ENCODE measurements at regions not wholly inside any gene's neighbourhood (a gene's known extent, or its start where the extent isn't known, plus 50 kb on each side); places are given as distances from the start of the nearest gene placed in this dataset.

DNA sequence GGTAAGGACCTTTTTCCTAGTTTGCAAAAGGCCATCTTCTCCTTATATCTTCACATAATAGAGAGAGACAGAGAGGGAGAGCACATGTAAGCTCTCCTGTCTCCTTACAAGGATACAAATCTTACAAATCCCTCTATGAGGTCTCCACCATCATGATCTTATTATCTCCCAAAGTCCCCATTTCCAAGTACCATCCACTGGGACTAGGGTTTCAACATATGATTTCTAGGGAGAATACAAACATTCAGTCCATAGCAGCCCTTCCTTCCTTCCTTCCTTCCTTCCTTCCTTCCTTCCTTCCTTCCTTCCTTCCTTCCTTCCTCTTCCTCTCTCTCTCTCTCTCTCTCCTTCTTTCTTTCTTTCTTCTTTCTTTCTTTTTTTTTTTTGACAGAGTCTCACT is 1132.9 kb upstream of the WWC1 start:
- no peak overlapping the region for H2BK5ac ChIP-seq (ENCODE audit: low read depth, low read length, poor library complexity, severe bottlenecking)
- no peak overlapping the region for H3K23ac ChIP-seq (ENCODE audit: low read length in 2 of 2)
- no peak for DNase-seq
- H2BK12ac ChIP-seq (ENCODE audit: low read length in 2 of 2) = no peak overlapping the region
- H2BK120ac ChIP-seq (ENCODE audit: low read depth, low read length) = no peak overlapping the region
- no peaks in the 10 kb centered on the region for H3K27me3 ChIP-seq (ENCODE audit: control insufficient read depth in 1 of 2, insufficient read depth in 1 of 2, low read length in 2 of 2)
- H3K36me3 ChIP-seq (ENCODE audit: control insufficient read depth in 1 of 2, insufficient read depth in 2 of 2, low read depth in 1 of 2, low read length in 2 of 2) = no peaks in the 10 kb centered on the region
- H4K91ac ChIP-seq (ENCODE audit: low read length) = no peak overlapping the region
- no peak overlapping the region for H2AK5ac ChIP-seq (ENCODE audit: low read length, severe bottlenecking)
- no peak overlapping the region for H3K4me2 ChIP-seq (ENCODE audit: low read length, poor library complexity, severe bottlenecking)
- H2BK15ac ChIP-seq (ENCODE audit: low read depth, poor library complexity, severe bottlenecking) = no peak overlapping the region
- H3K4me3 ChIP-seq (ENCODE audit: insufficient read depth in 1 of 2, low read depth in 1 of 2, low read length in 2 of 2) = no peak overlapping the region
- H3K14ac ChIP-seq (ENCODE audit: low read length in 2 of 2) = no peak overlapping the region
- no peak overlapping the region for H3K18ac ChIP-seq (ENCODE audit: low read depth in 1 of 2, low read length in 2 of 2)
- no peak overlapping the region for H3K4ac ChIP-seq (ENCODE audit: low read depth in 1 of 2, low read length in 2 of 2)
- H3K27ac ChIP-seq (ENCODE audit: low read length, poor library complexity, severe bottlenecking) = no peak overlapping the region
- H3K9me3 ChIP-seq (ENCODE audit: control insufficient read depth, low read length) = no peaks in the 10 kb centered on the region
- no peaks in the 10 kb centered on the region for H3K4me1 ChIP-seq (ENCODE audit: control insufficient read depth, insufficient read depth, low read depth, low read length)
- no peak overlapping the region for H2AFZ ChIP-seq (ENCODE audit: low read depth, low read length)
- no peak overlapping the region for H3K9ac ChIP-seq (ENCODE audit: low read length)
- H3K79me1 ChIP-seq (replicated peaks; ENCODE audit: low read length, poor library complexity, severe bottlenecking) = no peaks in the 10 kb centered on the region
- no peak overlapping the region for H4K8ac ChIP-seq (ENCODE audit: low read length)

- Histone ChIP-seq H3K36me3 (ENCODE audit: control insufficient read depth in 1 of 2, insufficient read depth in 2 of 2, low read depth in 1 of 2, low read length in 2 of 2) (no peaks in the 10 kb centered on the region), H2BK5ac (ENCODE audit: low read depth, low read length, poor library complexity, severe bottlenecking) (no peak overlapping the region), H2AK5ac (ENCODE audit: low read length, severe bottlenecking) (no peak overlapping the region), H3K14ac (ENCODE audit: low read length in 2 of 2) (no peak overlapping the region), H3K9me3 (ENCODE audit: control insufficient read depth, low read length) (no peaks in the 10 kb centered on the region), H3K4me3 (ENCODE audit: insufficient read depth in 1 of 2, low read depth in 1 of 2, low read length in 2 of 2) (no peak overlapping the region), H3K27me3 (ENCODE audit: control insufficient read depth in 1 of 2, insufficient read depth in 1 of 2, low read length in 2 of 2) (no peaks in the 10 kb centered on the region), H3K79me1 (replicated peaks; ENCODE audit: low read length, poor library complexity, severe bottlenecking) (no peaks in the 10 kb centered on the region), H3K4me2 (ENCODE audit: low read length, poor library complexity, severe bottlenecking) (no peak overlapping the region), H2BK15ac (ENCODE audit: low read depth, poor library complexity, severe bottlenecking) (no peak overlapping the region), H2BK12ac (ENCODE audit: low read length in 2 of 2) (no peak overlapping the region), H3K23ac (ENCODE audit: low read length in 2 of 2) (no peak overlapping the region), H2BK120ac (ENCODE audit: low read depth, low read length) (no peak overlapping the region), H2AFZ (ENCODE audit: low read depth, low read length) (no peak overlapping the region), H3K4ac (ENCODE audit: low read depth in 1 of 2, low read length in 2 of 2) (no peak overlapping the region), H3K18ac (ENCODE audit: low read depth in 1 of 2, low read length in 2 of 2) (no peak overlapping the region), H4K8ac (ENCODE audit: low read length) (no peak overlapping the region), H3K27ac (ENCODE audit: low read length, poor library complexity, severe bottlenecking) (no peak overlapping the region), H3K4me1 (ENCODE audit: control insufficient read depth, insufficient read depth, low read depth, low read length) (no peaks in the 10 kb centered on the region), H4K91ac (ENCODE audit: low read length) (no peak overlapping the region), H3K9ac (ENCODE audit: low read length) (no peak overlapping the region)
- DNase-seq = no peak
- 95% methylated on average over 4 of the region's 4 CpGs for WGBS
Observed at GRCh38 chr5:167160388-167160787, 1131.1 kb upstream of the WWC1 start.

DNA sequence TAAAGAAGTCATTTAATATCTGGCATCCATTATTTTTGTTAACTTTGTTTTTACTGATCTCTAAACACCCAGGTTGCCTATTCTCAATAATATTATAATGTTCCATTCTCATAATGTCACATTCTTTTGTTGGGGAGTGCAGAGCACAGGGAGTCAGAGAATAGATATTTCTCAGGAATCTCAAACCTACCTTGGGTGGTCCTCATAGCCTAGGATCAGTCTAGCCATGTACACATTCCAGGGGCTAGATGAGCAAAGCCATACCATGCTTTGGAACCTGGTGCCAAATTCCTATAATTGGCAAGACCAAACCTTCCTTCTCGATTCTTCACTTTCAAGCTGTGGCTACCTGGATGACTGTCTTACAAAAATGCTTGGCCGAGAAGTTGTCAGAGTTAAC is 1124.7 kb upstream of the WWC1 start:
- H3K4me2 ChIP-seq (ENCODE audit: low read length, poor library complexity, severe bottlenecking) = no peak overlapping the region
- no peak overlapping the region for H2BK5ac ChIP-seq (ENCODE audit: low read depth, low read length, poor library complexity, severe bottlenecking)
- no peak overlapping the region for H2BK15ac ChIP-seq (ENCODE audit: low read depth, poor library complexity, severe bottlenecking)
- H3K27ac ChIP-seq (ENCODE audit: low read length, poor library complexity, severe bottlenecking) = no peak overlapping the region
- no peaks in the 10 kb centered on the region for H3K27me3 ChIP-seq (ENCODE audit: control insufficient read depth in 1 of 2, insufficient read depth in 1 of 2, low read length in 2 of 2)
- no peaks in the 10 kb centered on the region for H3K79me1 ChIP-seq (replicated peaks; ENCODE audit: low read length, poor library complexity, severe bottlenecking)
- H3K4ac ChIP-seq (ENCODE audit: low read depth in 1 of 2, low read length in 2 of 2) = no peak overlapping the region
- no peaks in the 10 kb centered on the region for H3K9me3 ChIP-seq (ENCODE audit: control insufficient read depth, low read length)
- H4K8ac ChIP-seq (ENCODE audit: low read length) = no peak overlapping the region
- no peak overlapping the region for H3K9ac ChIP-seq (ENCODE audit: low read length)
- DNase-seq = no peak
- no peak overlapping the region for H3K18ac ChIP-seq (ENCODE audit: low read depth in 1 of 2, low read length in 2 of 2)
- H3K23ac ChIP-seq (ENCODE audit: low read length in 2 of 2) = no peak overlapping the region
- WGBS = 95% methylated on average over 2 of the region's 2 CpGs
- H2AK5ac ChIP-seq (ENCODE audit: low read length, severe bottlenecking) = no peak overlapping the region
- H4K91ac ChIP-seq (ENCODE audit: low read length) = no peak overlapping the region
- no peak overlapping the region for H3K4me3 ChIP-seq (ENCODE audit: insufficient read depth in 1 of 2, low read depth in 1 of 2, low read length in 2 of 2)
- H2BK120ac ChIP-seq (ENCODE audit: low read depth, low read length) = no peak overlapping the region
- H3K36me3 ChIP-seq (ENCODE audit: control insufficient read depth in 1 of 2, insufficient read depth in 2 of 2, low read depth in 1 of 2, low read length in 2 of 2) = no peaks in the 10 kb centered on the region
- H2BK12ac ChIP-seq (ENCODE audit: low read length in 2 of 2) = no peak overlapping the region
- H3K4me1 ChIP-seq (ENCODE audit: control insufficient read depth, insufficient read depth, low read depth, low read length) = no peaks in the 10 kb centered on the region
- no peak overlapping the region for H2AFZ ChIP-seq (ENCODE audit: low read depth, low read length)
- H3K14ac ChIP-seq (ENCODE audit: low read length in 2 of 2) = no peak overlapping the region

DNA sequence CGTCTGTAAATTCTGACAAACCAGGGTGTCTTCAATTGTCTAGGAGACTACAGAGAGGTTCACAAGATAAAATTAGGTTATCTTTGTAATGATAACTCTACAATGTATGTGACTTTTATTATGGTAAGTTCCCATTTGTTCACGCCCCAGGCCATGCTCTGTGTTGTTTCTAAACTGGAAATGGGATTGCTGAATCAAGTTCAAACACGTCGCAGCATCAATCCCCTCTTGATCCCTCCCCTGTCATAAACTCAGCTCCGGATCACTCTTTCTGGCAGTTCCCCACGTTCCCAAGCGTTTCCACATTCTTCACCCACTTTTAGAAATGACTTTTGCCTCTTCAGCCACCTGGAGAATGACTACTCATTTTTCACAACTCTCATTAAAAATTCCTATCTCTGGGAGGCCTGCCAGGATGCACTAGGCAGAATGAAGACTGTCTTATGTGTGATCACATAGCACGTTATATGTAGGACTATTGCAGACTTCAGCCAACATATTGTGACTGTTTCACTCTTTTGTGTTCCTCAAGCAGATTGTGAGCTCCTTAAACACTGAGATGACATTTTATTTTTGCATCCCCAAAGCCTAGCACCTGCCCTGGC is 1124.2 kb upstream of the WWC1 start:
- Histone ChIP-seq H3K27me3 (ENCODE audit: control insufficient read depth in 1 of 2, insufficient read depth in 1 of 2, low read length in 2 of 2) (no peaks in the 10 kb centered on the region), H4K8ac (ENCODE audit: low read length) (no peak overlapping the region), H3K4me3 (ENCODE audit: insufficient read depth in 1 of 2, low read depth in 1 of 2, low read length in 2 of 2) (no peak overlapping the region), H3K9ac (ENCODE audit: low read length) (no peak overlapping the region), H3K23ac (ENCODE audit: low read length in 2 of 2) (no peak overlapping the region), H2AK5ac (ENCODE audit: low read length, severe bottlenecking) (no peak overlapping the region), H2BK5ac (ENCODE audit: low read depth, low read length, poor library complexity, severe bottlenecking) (no peak overlapping the region), H3K18ac (ENCODE audit: low read depth in 1 of 2, low read length in 2 of 2) (no peak overlapping the region), H3K14ac (ENCODE audit: low read length in 2 of 2) (no peak overlapping the region), H2BK12ac (ENCODE audit: low read length in 2 of 2) (no peak overlapping the region), H2AFZ (ENCODE audit: low read depth, low read length) (no peak overlapping the region), H3K4ac (ENCODE audit: low read depth in 1 of 2, low read length in 2 of 2) (no peak overlapping the region), H2BK120ac (ENCODE audit: low read depth, low read length) (no peak overlapping the region), H3K27ac (ENCODE audit: low read length, poor library complexity, severe bottlenecking) (no peak overlapping the region), H3K79me1 (replicated peaks; ENCODE audit: low read length, poor library complexity, severe bottlenecking) (no peaks in the 10 kb centered on the region), H3K4me1 (ENCODE audit: control insufficient read depth, insufficient read depth, low read depth, low read length) (no peaks in the 10 kb centered on the region), H3K4me2 (ENCODE audit: low read length, poor library complexity, severe bottlenecking) (no peak overlapping the region), H2BK15ac (ENCODE audit: low read depth, poor library complexity, severe bottlenecking) (no peak overlapping the region), H3K9me3 (ENCODE audit: control insufficient read depth, low read length) (no peaks in the 10 kb centered on the region), H4K91ac (ENCODE audit: low read length) (no peak overlapping the region), H3K36me3 (ENCODE audit: control insufficient read depth in 1 of 2, insufficient read depth in 2 of 2, low read depth in 1 of 2, low read length in 2 of 2) (no peaks in the 10 kb centered on the region)
- 83% methylated on average over 8 of the region's 8 CpGs for WGBS
- no peak for DNase-seq
